Thyroid gland (tissue), 4 donors: ENCODE measurements at regions not wholly inside any gene's neighbourhood (a gene's known extent, or its start where the extent isn't known, plus 50 kb on each side); places are given as distances from the start of the nearest gene placed in this dataset.

ENCODE experiments used
- POLR2A ChIP-seq, 2 donors: fragments of 450-650 bp; IDR thresholded peaks; one replicate each; pipeline ENCODE4 v1.6.1; 2017; ENCODE audit warnings: antibody characterized with exemption in 2 of 2, mild to moderate bottlenecking in 2 of 2, moderate library complexity in 1 of 2
- TF ChIP-seq, protein P1 (sequence below), 6 experiments: fragments of 200-600 bp in 3 of 6; fragments of 450-650 bp in 3 of 6; sonication (generic) in 3 of 6; IDR thresholded peaks; one replicate each; pipeline ENCODE4 v1.5.1; 2016 to 2019; ENCODE audit warnings: antibody characterized with exemption in 6 of 6, mild to moderate bottlenecking in 2 of 6, inconsistent platforms in 1 of 6, moderate library complexity in 1 of 6

- TF ChIP-seq, protein P1, sequence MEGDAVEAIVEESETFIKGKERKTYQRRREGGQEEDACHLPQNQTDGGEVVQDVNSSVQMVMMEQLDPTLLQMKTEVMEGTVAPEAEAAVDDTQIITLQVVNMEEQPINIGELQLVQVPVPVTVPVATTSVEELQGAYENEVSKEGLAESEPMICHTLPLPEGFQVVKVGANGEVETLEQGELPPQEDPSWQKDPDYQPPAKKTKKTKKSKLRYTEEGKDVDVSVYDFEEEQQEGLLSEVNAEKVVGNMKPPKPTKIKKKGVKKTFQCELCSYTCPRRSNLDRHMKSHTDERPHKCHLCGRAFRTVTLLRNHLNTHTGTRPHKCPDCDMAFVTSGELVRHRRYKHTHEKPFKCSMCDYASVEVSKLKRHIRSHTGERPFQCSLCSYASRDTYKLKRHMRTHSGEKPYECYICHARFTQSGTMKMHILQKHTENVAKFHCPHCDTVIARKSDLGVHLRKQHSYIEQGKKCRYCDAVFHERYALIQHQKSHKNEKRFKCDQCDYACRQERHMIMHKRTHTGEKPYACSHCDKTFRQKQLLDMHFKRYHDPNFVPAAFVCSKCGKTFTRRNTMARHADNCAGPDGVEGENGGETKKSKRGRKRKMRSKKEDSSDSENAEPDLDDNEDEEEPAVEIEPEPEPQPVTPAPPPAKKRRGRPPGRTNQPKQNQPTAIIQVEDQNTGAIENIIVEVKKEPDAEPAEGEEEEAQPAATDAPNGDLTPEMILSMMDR (IDR thresholded peaks at IDR 0.05) = no peak
- no peak for TF ChIP-seq POLR2A (IDR thresholded peaks at IDR 0.05)
These were observed 99.3 kb downstream of the SLC24A2 start for GRCh38 chr9:19689328-19690101.
